H9 (cell line): ENCODE measurements at regions not wholly inside any gene's neighbourhood (a gene's known extent, or its start where the extent isn't known, plus 50 kb on each side); places are given as distances from the start of the nearest gene placed in this dataset.

Source experiments
- DNase-seq: peaks from one replicate; pipeline ENCODE4 v3.0.0-alpha.2; 2017
- H2AFZ ChIP-seq: one replicate; pipeline ENCODE4 v1.6.1; 2013; ENCODE audit warnings: mild to moderate bottlenecking, low read length, control low read depth, moderate library complexity
- H2AK5ac ChIP-seq: 2 replicates; pipeline ENCODE4 v1.6.1; 2013; ENCODE audit warnings: low read length, control low read depth, mixed read lengths; ENCODE audit not compliant: insufficient read length
- H2BK120ac ChIP-seq: one replicate; pipeline ENCODE4 v1.6.1; 2013; ENCODE audit warnings: low read depth, mild to moderate bottlenecking, low read length, control low read depth, inconsistent platforms; ENCODE audit not compliant: poor library complexity, severe bottlenecking
- H2BK12ac ChIP-seq: 2 replicates; pipeline ENCODE4 v1.6.1; 2013; ENCODE audit warnings: low read length, control low read depth, mixed read lengths, low read depth; ENCODE audit not compliant: insufficient read length
- H2BK15ac ChIP-seq: 2 replicates; pipeline ENCODE4 v1.6.1; 2013; ENCODE audit warnings: low read depth, low read length, control low read depth
- H2BK20ac ChIP-seq: one replicate; pipeline ENCODE4 v1.6.1; 2013; ENCODE audit warnings: low read depth, mild to moderate bottlenecking, low read length, control low read depth, inconsistent platforms; ENCODE audit not compliant: poor library complexity, severe bottlenecking
- H2BK5ac ChIP-seq: 2 replicates; pipeline ENCODE4 v1.6.1; 2013; ENCODE audit warnings: low read length, control low read depth, mixed read lengths; ENCODE audit not compliant: insufficient read length
- H3K14ac ChIP-seq: 2 replicates; pipeline ENCODE4 v1.6.1; 2013; ENCODE audit warnings: low read length, control low read depth; ENCODE audit not compliant: insufficient read depth
- H3K18ac ChIP-seq: 2 replicates; pipeline ENCODE4 v1.6.1; 2013; ENCODE audit warnings: low read depth, mild to moderate bottlenecking, mixed read lengths, low read length, control low read depth; ENCODE audit not compliant: insufficient read length
- H3K23ac ChIP-seq: 2 replicates; pipeline ENCODE4 v1.6.1; 2013; ENCODE audit warnings: low read length, control low read depth, mixed read lengths, low read depth; ENCODE audit not compliant: insufficient read length
- H3K23me2 ChIP-seq: 2 replicates; pipeline ENCODE4 v1.6.1; 2013; ENCODE audit warnings: low read depth, mild to moderate bottlenecking, mixed read lengths, low read length, control low read depth; ENCODE audit not compliant: insufficient read length, poor library complexity, severe bottlenecking
- H3K27ac ChIP-seq: 2 replicates; pipeline ENCODE4 v1.5.1; 2013; ENCODE audit warnings: low read length, control low read depth, mixed read lengths, low read depth; ENCODE audit not compliant: insufficient read length
- H3K27me3 ChIP-seq: 2 replicates; pipeline ENCODE4 v1.6.1; 2013; ENCODE audit warnings: low read length, control low read depth, inconsistent platforms; ENCODE audit not compliant: insufficient read depth
- H3K4ac ChIP-seq: 2 replicates; pipeline ENCODE4 v1.6.1; 2013; ENCODE audit warnings: low read depth, mild to moderate bottlenecking, control low read depth, inconsistent platforms, low read length, moderate library complexity
- H3K4me1 ChIP-seq: 2 replicates; pipeline ENCODE4 v1.6.1; 2013; ENCODE audit warnings: low read length, control low read depth, inconsistent platforms; ENCODE audit not compliant: insufficient read depth
- H3K4me2 ChIP-seq: 2 replicates; pipeline ENCODE4 v1.6.1; 2013; ENCODE audit warnings: low read length, control low read depth, mixed read lengths; ENCODE audit not compliant: insufficient read length, insufficient read depth
- H3K56ac ChIP-seq: 2 replicates; pipeline ENCODE4 v1.6.1; 2013; ENCODE audit warnings: low read depth, mild to moderate bottlenecking, mixed read lengths, low read length, control low read depth; ENCODE audit not compliant: insufficient read length
- H3K79me1 ChIP-seq: 2 replicates; pipeline ENCODE4 v1.6.1; 2013; ENCODE audit warnings: low read depth, mild to moderate bottlenecking, moderate library complexity, low read length, control low read depth, inconsistent platforms; ENCODE audit not compliant: insufficient read depth, poor library complexity, severe bottlenecking
- H3K79me2 ChIP-seq: 2 replicates; pipeline ENCODE4 v1.6.1; 2013; ENCODE audit warnings: low read length, control low read depth, inconsistent platforms; ENCODE audit not compliant: insufficient read depth
- H3K9ac ChIP-seq: 2 replicates; pipeline ENCODE4 v1.6.1; 2013; ENCODE audit warnings: low read length, control low read depth, mixed read lengths; ENCODE audit not compliant: insufficient read length; ENCODE audit errors: extremely low read depth
- H3K9me3 ChIP-seq: one replicate; pipeline ENCODE4 v1.6.1; 2013; ENCODE audit warnings: low read depth, low read length, inconsistent platforms; ENCODE audit not compliant: control insufficient read depth
- H3T11ph ChIP-seq: one replicate; pipeline ENCODE4 v1.6.1; 2013; ENCODE audit warnings: mild to moderate bottlenecking, low read length, control low read depth, inconsistent platforms
- H4K20me1 ChIP-seq: one replicate; pipeline ENCODE4 v1.6.1; 2013; ENCODE audit not compliant: control insufficient read depth, insufficient read length, insufficient read depth
- H4K5ac ChIP-seq: 2 replicates; pipeline ENCODE4 v1.6.1; 2013; ENCODE audit warnings: low read depth, mild to moderate bottlenecking, mixed read lengths, low read length, control low read depth; ENCODE audit not compliant: insufficient read length
- H4K8ac ChIP-seq: replicated peaks from 2 replicates; pipeline ENCODE4 v1.6.1; 2013; ENCODE audit warnings: low read length, control low read depth, mixed read lengths, low read depth; ENCODE audit not compliant: insufficient read length
- H4K91ac ChIP-seq: 2 replicates; pipeline ENCODE4 v1.6.1; 2013; ENCODE audit warnings: low read depth, mild to moderate bottlenecking, moderate library complexity, mixed read lengths, low read length, control low read depth; ENCODE audit not compliant: insufficient read length
- H3K27ac Mint-ChIP-seq, 3 experiments: 2 replicates in 2 of 3; 3 replicates in 1 of 3; pipeline ENCODE4 v1.8.0; 2020 to 2021; ENCODE audit warnings: mixed read lengths in 3 of 3, mild to moderate bottlenecking in 1 of 3, moderate library complexity in 1 of 3
- H3K27me3 Mint-ChIP-seq: 2 replicates; pipeline ENCODE4 v1.8.0; 2021; ENCODE audit warnings: low read depth, mild to moderate bottlenecking, moderate library complexity, mixed read lengths
- H3K36me3 Mint-ChIP-seq, 3 experiments: 2 replicates in 2 of 3; 3 replicates in 1 of 3; pipeline ENCODE4 v1.8.0; 2020 to 2021; ENCODE audit warnings: low read depth in 3 of 3, mixed read lengths in 3 of 3; ENCODE audit not compliant: insufficient read depth in 1 of 3
- H3K4me1 Mint-ChIP-seq, 2 experiments: 2 replicates each; pipeline ENCODE4 v1.8.0; 2020; ENCODE audit warnings: mixed read lengths in 2 of 2
- H3K4me3 Mint-ChIP-seq, 2 experiments: 2 replicates in 1 of 2; 3 replicates in 1 of 2; pipeline ENCODE4 v1.8.0; 2020 to 2021; ENCODE audit warnings: mild to moderate bottlenecking in 2 of 2, mixed read lengths in 2 of 2, moderate library complexity in 1 of 2
- H3K9me3 Mint-ChIP-seq, 2 experiments: 2 replicates in 1 of 2; 3 replicates in 1 of 2; pipeline ENCODE4 v1.8.0; 2020; ENCODE audit warnings: mild to moderate bottlenecking in 2 of 2, mixed read lengths in 2 of 2, moderate library complexity in 1 of 2
- CTCF ChIP-seq: fragments of 200-600 bp; sonication (generic); conservative IDR thresholded peaks from 3 replicates; pipeline ENCODE4 v1.8.0; 2021; ENCODE audit warnings: antibody characterized with exemption, mild to moderate bottlenecking
- WGBS: extraction: QIAGEN DNeasy Blood & Tissue Kit; methylation state at CpG from one replicate; pipeline ENCODE4 v1.1.7; 2013; ENCODE audit warnings: missing lambda C conversion rate, low lambda C conversion rate, mixed read lengths; ENCODE audit not compliant: insufficient read length; ENCODE audit errors: extremely low coverage; 5-methylcytosine and 5-hydroxymethylcytosine counted together

- H3K79me1 ChIP-seq: no peaks in the 10 kb centered on the region
- no peak overlapping the region for H2AK5ac ChIP-seq
- H3K23ac ChIP-seq: no peak overlapping the region
- H3K18ac ChIP-seq: no peak overlapping the region
- Mint-ChIP-seq H3K36me3 (peaks cover 2 to 12% (median 8%) of the 10 kb centered on the region in 3 experiments; a peak in 5 of 7 replicates), H3K27me3 (peaks cover 1% of the 10 kb centered on the region; the same call in 1 of the 2 replicates), H3K4me1 (no peaks in the 10 kb centered on the region), H3K4me3 (no peak overlapping the region), H3K27ac (no peak overlapping the region), H3K9me3 (peaks cover 15 to 21% of the 10 kb centered on the region in 2 experiments)
- H3K4me1 ChIP-seq: no peaks in the 10 kb centered on the region
- no peak overlapping the region for H3K9ac ChIP-seq
- no peak overlapping the region for H4K91ac ChIP-seq
- no CpG with 5 or more reads among the region's 1 CpG for WGBS
- H3K14ac ChIP-seq: no peak overlapping the region
- H2BK12ac ChIP-seq: no peak overlapping the region
- no peak for DNase-seq
- no peaks in the 10 kb centered on the region for H3K79me2 ChIP-seq
- no peaks in the 10 kb centered on the region for H3K23me2 ChIP-seq
- no peak overlapping the region for H3K4ac ChIP-seq
- no peak overlapping the region for H2AFZ ChIP-seq
- H3K27me3 ChIP-seq: no peaks in the 10 kb centered on the region
- H3K9me3 ChIP-seq: peaks cover 8% of the 10 kb centered on the region
- no peak overlapping the region for H2BK15ac ChIP-seq
- no peak overlapping the region for H3K27ac ChIP-seq
- H2BK20ac ChIP-seq: no peak overlapping the region
- H3T11ph ChIP-seq: no peak overlapping the region
- no peak overlapping the region for H4K5ac ChIP-seq
- TF ChIP-seq CTCF: no peak
- H4K20me1 ChIP-seq: no peaks in the 10 kb centered on the region
- H3K4me2 ChIP-seq: no peak overlapping the region
- H3K56ac ChIP-seq: no peak overlapping the region
- H4K8ac ChIP-seq: no peak overlapping the region
- H2BK120ac ChIP-seq: no peak overlapping the region
- no peak overlapping the region for H2BK5ac ChIP-seq
Observed at GRCh38 chr11:128089962-128090361, 497.4 kb downstream of the ETS1 start.
